ENCODE measurements at regions not wholly inside any gene's neighbourhood (a gene's known extent, or its start where the extent isn't known, plus 50 kb on each side); places are given as distances from the start of the nearest gene placed in this dataset.
A peak's percentile ranks its signal among the peaks of the same experiment; 100 is the strongest.

DNA sequence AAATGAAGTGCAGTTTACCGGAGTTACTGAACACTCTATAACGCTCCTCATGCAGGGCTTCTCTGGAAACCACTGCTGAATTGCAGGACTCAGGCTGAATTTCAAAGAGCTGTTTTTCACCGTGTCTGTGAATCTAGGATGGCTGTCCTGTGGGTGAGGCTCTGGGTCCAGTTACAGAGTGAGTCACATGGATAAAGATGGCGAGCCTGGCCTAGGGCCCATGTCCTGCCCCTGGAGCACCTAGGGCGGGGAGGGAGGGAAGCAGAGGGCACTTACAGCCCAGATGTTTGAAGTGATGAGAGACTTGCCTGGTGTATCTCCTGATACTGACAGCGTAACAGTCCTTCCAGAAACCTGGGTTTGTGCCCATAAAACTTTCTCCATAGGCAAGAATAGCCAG is 583.0 kb downstream of the IRS1 start:
- 96% methylated on average over 6 of the region's 6 CpGs for WGBS
- Histone ChIP-seq H3K9me3 (ENCODE audit: control insufficient read depth in 4 of 4, low read length in 3 of 4) (no peaks in the 10 kb centered on the region), H3K27ac (ENCODE audit: low read depth in 1 of 2, low read length in 2 of 2) (no peak overlapping the region), H3K9ac (ENCODE audit: low read depth in 1 of 2, low read length in 2 of 2) (no peak overlapping the region), H3K4me3 (ENCODE audit: low read depth in 1 of 3, low read length in 3 of 3) (no peak overlapping the region), H3K4me1 (ENCODE audit: control insufficient read depth in 4 of 4, insufficient read depth in 4 of 4, low read length in 3 of 4) (no peaks in the 10 kb centered on the region), H3K27me3 (ENCODE audit: control insufficient read depth in 4 of 4, insufficient read depth in 4 of 4, low read length in 3 of 4) (no peaks in the 10 kb centered on the region), H3K36me3 (ENCODE audit: control insufficient read depth in 4 of 4, insufficient read depth in 3 of 4, low read depth in 1 of 4, low read length in 3 of 4) (no peaks in the 10 kb centered on the region)
- TF ChIP-seq REST (IDR thresholded peaks at IDR 0.05) (no peak), ATF3 (IDR thresholded peaks at IDR 0.05) (no peak), YY1 (IDR thresholded peaks at IDR 0.05) (no peak), SP1 (IDR thresholded peaks at IDR 0.05) (no peak), FOXA2 (IDR thresholded peaks at IDR 0.05) (no peak), RXRA (IDR thresholded peaks at IDR 0.05) (no peak), HNF4G (IDR thresholded peaks at IDR 0.05) (no peak), GABPA (IDR thresholded peaks at IDR 0.05 in 1 of 2, conservative IDR thresholded peaks at IDR 0.05 in 1 of 2) (no peak), CTCF (IDR thresholded peaks at IDR 0.05; ENCODE audit: low read depth, low read length, missing input control) (no peak), HNF4A (conservative IDR thresholded peaks at IDR 0.05) (no peak)
- TF ChIP-seq, protein P1, sequence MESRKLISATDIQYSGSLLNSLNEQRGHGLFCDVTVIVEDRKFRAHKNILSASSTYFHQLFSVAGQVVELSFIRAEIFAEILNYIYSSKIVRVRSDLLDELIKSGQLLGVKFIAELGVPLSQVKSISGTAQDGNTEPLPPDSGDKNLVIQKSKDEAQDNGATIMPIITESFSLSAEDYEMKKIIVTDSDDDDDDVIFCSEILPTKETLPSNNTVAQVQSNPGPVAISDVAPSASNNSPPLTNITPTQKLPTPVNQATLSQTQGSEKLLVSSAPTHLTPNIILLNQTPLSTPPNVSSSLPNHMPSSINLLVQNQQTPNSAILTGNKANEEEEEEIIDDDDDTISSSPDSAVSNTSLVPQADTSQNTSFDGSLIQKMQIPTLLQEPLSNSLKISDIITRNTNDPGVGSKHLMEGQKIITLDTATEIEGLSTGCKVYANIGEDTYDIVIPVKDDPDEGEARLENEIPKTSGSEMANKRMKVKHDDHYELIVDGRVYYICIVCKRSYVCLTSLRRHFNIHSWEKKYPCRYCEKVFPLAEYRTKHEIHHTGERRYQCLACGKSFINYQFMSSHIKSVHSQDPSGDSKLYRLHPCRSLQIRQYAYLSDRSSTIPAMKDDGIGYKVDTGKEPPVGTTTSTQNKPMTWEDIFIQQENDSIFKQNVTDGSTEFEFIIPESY (IDR thresholded peaks at IDR 0.05): no peak
- DNase-seq (ENCODE audit: low spot score): no peak

GRCh38 chr2:226215902-226216503 is 583.6 kb downstream of the IRS1 start:
- no peaks in the 10 kb centered on the region for H3K4me1 ChIP-seq (ENCODE audit: control insufficient read depth in 4 of 4, insufficient read depth in 4 of 4, low read length in 3 of 4)
- H3K9me3 ChIP-seq (ENCODE audit: control insufficient read depth in 4 of 4, low read length in 3 of 4): no peaks in the 10 kb centered on the region
- no peaks in the 10 kb centered on the region for H3K27me3 ChIP-seq (ENCODE audit: control insufficient read depth in 4 of 4, insufficient read depth in 4 of 4, low read length in 3 of 4)
- no peak overlapping the region for H3K4me3 ChIP-seq (ENCODE audit: low read depth in 1 of 3, low read length in 3 of 3)
- H3K9ac ChIP-seq (ENCODE audit: low read depth in 1 of 2, low read length in 2 of 2): no peak overlapping the region
- no peaks in the 10 kb centered on the region for H3K36me3 ChIP-seq (ENCODE audit: control insufficient read depth in 4 of 4, insufficient read depth in 3 of 4, low read depth in 1 of 4, low read length in 3 of 4)
- TF ChIP-seq NR2F2 (IDR thresholded peaks at IDR 0.05): no peak
- no peak for TF ChIP-seq JUND (IDR thresholded peaks at IDR 0.05)
- TF ChIP-seq, protein P1 (IDR thresholded peaks at IDR 0.05): no peak
- TF ChIP-seq RAD21 (IDR thresholded peaks at IDR 0.05): peak; percentile 84 to 95
- TF ChIP-seq HNF4A (conservative IDR thresholded peaks at IDR 0.05): peak in 1 of 2 donors; percentile 13
- TF ChIP-seq FOXA2 (IDR thresholded peaks at IDR 0.05): no peak
- no peak for TF ChIP-seq TAF1 (conservative IDR thresholded peaks at IDR 0.05)
- no peak for TF ChIP-seq YY1 (IDR thresholded peaks at IDR 0.05)
- TF ChIP-seq CTCF (IDR thresholded peaks at IDR 0.05; ENCODE audit: low read depth, low read length, missing input control): peak; percentile 68
- no peak for TF ChIP-seq REST (IDR thresholded peaks at IDR 0.05)
- H3K27ac ChIP-seq (ENCODE audit: low read depth in 1 of 2, low read length in 2 of 2): no peak overlapping the region
- 57% methylated on average over 11 of the region's 11 CpGs for WGBS
- DNase-seq (ENCODE audit: low spot score): peak; percentile 68

Measured in liver (tissue), 8 donors.